Fibroblast of peridontal ligament (primary cell): ENCODE measurements at regions not wholly inside any gene's neighbourhood (a gene's known extent, or its start where the extent isn't known, plus 50 kb on each side); places are given as distances from the start of the nearest gene placed in this dataset.
"Not testable (repeated sequence)": the region's sequence is repeated elsewhere in the genome, so short reads cannot be mapped to it uniquely, and the experiment has no call there.

Experiments
- DNase-seq: peaks from one replicate; pipeline ENCODE4 v3.0.0-alpha.2; 2010; ENCODE audit errors: extremely low read depth

- DNase-seq: no peak
These were observed 155.4 kb upstream of the MAP3K1 start for GRCh38 chr5:56659971-56660370.

DNA sequence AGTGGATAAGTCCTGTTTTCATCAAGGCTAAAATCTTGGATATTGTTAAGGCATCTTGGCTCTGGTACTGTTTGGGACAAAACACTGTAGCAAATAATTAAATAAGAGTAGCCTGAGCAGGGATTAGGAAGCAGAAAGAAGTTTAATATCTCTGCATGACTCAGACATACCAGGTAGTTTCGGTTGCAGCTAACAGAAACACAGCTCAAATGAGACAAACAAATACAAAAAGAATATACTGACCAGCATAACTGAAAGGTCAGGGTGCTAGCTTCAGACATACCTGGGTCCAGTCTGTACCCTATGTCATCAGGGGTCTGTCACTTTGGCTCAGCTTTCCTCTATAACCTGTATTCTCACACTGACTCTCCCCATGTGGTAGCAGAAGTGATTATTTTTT, 156.4 kb upstream of the MAP3K1 start:
- no peak for DNase-seq

DNA sequence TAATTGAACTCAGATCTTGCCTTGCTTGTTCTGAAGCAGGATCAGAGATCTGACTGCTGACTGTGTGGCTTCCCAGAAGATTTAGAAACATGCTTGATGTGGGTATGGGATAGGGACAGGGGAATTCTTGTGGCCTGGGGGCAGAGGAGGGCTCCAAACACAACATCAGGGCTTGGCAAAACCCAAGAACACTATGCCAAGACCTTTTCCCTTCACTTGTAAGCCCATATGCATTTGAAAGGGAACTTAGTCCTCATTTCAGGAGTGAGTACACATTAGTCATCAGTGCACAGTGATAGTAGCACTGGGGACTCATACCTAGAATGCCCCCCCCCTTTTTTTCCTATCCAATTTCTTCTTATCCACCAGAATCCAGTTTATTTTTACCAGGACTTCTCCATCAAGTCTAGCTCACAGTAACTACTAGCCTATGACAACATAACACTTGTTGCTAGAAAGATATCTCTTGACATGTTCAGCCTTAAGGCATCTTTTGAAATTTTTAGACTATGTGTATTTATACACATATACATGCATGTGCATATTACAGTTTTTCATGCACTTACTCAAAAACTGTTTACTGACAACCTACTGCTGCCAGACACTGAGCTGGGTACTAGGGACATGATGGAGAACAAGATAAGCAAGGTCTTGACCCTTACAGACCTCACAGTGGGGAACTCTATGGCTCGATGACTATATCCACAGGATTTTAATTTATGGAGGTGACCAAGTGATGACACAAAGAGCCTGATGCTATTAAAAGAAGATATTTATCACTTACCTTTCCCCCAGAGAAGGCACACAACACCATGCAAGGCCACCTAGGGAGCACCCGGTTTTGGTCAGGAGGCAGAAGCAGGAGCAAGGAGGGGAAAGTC, 158.3 kb upstream of the MAP3K1 start:
- DNase-seq: no peak

GRCh38 chr5:56651893-56652292, 163.5 kb upstream of the MAP3K1 start:
- DNase-seq: no peak

DNA sequence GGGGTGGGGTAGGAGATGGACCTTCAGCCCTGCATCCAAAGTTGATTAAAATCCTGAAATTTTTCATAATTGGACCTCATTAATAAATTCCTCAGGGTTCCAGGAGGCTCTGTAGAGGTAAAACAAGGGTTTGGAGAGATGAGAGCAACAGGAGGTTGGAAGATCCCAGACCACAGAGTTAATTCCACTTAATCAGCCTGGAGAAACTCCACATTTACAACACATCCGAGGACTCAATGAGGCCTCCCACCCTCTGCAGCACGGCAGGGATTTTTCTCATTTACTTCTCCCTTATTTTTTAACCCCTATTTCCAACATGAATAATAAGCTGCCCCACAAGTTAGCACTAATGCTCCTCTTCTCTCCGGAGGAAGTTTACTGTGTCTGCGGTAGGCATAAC, 165.0 kb upstream of the MAP3K1 start:
- DNase-seq: no peak

DNA sequence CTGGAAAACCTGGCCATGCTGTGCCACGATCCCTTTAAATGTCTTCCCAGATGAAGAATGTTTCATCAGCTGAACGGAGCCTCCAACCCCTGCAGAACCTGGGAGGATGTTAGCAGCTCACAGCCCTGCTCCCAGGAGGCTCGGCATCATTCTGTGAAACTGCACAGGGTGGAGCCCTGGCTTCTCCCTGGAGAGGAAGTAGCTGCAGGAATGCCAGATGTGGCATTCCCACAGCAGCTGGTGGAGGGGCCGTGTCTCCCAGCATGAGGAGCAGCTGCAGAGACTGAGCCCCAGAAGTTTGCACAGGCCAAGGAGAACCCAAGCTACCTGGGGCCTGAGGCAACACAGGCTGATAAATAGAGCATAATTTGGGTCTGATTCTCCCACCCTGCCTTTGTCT, 165.8 kb upstream of the MAP3K1 start:
- DNase-seq: no peak

DNA sequence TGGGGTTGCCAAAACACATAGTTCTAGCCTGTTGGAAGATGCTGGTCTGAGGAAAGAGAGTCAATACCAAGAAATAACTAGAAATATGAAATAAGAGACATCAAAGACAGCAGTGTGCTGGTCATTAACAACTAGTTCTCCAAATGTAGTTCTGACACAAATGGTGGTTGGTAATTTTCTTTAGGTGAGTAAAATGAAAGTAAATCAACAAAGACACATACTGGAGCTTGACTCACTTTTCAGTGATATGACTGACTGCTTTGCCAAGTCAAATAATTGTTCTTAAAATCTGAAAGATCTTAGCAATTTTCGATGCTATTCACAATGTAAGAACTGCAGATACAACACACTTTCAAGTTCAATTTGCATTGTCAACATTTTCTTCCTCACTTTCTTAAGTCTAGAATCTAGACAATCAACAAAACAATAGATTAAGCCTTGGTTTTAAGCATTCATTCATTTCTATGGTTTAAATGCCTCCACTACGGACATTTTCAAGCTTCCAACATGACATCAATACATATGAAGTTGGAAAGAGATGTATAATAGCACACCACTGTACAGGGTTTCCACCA, 166.8 kb upstream of the MAP3K1 start:
- no peak for DNase-seq

- DNase-seq: no peak
These were observed 168.1 kb upstream of the MAP3K1 start for GRCh38 chr5:56647099-56647850.

DNA sequence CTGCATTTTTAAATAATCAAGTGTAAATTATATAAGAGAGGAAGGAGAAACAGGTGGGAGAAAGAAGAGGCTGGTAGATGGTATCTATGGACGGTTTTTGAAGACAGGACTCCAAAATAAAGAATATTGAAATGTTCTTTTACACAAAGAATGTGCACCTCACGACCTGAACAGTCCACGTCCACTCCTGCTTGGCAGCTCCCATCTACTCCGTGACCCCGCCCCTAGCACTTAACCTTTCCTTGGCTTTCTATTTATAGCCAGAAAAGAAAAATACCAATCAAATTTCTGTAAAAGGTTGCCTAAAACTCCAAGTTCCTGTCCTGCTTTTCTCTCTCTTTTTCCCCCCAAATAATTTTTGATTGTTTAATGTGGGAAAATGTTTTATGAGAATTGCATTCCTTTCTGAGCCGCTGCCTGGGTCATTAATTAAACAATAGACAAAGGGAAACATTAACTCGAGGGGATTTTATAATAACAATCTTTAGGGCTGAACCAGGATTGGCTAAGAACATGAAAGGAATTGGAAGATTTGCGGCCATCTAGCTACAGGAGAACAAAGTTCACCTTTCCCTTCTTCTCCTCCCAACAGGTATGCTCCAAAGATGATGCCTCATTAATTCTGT, 173.6 kb upstream of the MAP3K1 start:
- DNase-seq: no peak

GRCh38 chr5:56640763-56641406, 174.5 kb upstream of the MAP3K1 start:
- DNase-seq: no peak

- DNase-seq: no peak
These were observed 175.9 kb upstream of the MAP3K1 start for GRCh38 chr5:56639476-56639875.

DNA sequence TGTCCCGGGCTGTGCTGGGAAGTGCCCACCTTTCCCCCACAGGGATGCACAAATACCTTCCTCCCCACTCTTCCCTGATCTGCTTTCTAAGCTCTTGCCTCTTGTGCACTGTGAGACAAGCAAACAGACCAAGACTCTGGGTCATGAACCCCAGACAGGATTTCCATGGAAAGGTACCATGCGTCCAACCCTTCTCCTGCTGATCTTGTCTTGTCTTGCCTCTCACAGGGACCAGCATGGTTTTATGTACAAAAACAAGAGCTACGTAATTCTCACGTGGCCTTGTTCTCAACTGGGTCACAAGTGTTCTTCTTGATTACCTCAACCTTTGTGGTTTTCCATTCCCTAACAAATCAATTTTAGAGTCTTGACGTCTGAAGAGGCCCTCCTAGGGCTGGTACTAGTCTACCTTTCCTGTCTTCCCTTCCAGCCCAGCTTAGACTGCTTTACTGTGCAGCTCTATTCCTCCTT, 176.5 kb upstream of the MAP3K1 start:
- DNase-seq: no peak

- DNase-seq: no peak
These were observed 177.2 kb upstream of the MAP3K1 start for GRCh38 chr5:56638061-56638621.

GRCh38 chr5:56637321-56637920, 177.9 kb upstream of the MAP3K1 start:
- no peak for DNase-seq

DNA sequence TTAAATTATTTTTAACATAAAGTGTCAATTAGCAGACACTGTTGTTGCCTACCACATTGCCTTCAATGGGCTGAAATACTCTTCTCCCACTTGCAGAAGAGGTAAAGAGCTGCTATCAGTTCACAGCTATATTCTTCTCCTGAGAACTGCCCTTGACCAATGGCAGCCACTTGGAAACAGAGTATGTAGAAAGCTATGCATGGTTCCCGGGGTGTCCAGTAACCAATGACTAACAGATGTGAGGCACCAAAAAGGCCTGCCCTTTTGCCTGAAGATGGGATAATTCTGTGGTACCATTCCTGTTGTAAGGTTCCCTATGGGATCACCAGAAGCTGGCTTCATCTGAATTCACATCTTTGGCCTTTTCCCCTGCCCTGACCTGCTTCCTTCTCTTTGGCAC, 181.4 kb upstream of the MAP3K1 start:
- DNase-seq: no peak

GRCh38 chr5:56632939-56633338, 182.4 kb upstream of the MAP3K1 start:
- no peak for DNase-seq

DNA sequence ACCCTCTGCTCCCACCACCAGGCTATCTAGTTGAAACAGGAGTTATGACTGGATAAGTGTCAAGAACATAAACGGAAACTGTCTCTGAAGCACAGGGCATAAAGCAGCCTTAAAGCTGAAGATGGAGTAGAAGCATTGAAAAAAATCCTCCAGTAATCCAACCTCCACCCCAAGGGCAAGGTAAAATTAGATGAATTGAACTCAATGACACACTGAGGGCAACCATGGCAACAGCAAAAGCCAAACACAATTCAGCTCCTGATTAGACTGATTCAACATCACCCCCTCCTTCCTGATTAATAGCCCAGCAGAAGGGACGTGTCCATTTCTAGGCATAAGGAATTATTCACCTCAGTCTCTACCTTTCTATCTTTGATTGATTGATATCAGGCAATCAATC, 183.2 kb upstream of the MAP3K1 start:
- DNase-seq: no peak

- no peak for DNase-seq
These were observed 183.6 kb upstream of the MAP3K1 start for GRCh38 chr5:56631719-56632118.

DNA sequence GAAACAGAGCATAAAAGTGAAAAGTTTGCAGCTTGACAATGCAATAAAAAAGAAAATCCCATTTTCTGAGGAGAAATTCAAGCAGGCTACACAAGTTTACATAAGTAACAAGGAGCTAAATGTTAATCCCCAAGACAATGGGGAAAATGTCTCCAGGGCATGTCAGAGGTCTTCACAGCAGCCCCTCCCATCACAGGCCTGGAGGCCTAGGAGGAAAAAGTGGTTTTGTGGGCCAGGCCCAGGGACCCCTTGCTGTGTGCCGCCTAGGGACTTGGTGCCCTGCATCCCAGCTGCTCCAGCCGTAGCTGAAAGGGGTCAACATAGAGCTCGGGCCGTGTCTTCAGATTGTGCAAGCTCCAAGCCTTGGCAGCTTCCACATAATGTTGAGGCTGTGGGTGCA, 186.7 kb upstream of the MAP3K1 start:
- not testable (repeated sequence) for DNase-seq

DNA sequence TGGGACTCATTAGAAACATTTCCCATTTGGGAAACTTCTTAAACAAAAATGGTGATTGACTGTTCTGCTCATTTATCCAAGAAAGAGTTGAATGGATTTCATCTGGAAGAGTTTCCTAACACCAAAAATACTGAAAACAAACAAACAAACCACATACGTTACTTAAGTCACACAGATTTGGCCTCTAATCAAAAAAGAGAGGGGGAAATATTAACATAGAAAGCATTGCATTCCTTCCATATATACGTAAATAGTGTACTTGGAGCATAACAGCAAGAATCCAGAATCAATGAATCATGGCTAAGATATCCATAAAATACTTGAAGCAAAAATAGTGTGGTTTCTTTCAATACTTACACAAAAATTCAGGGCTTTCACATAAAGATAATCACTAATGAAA, 189.8 kb upstream of the MAP3K1 start:
- DNase-seq: peak; percentile 80

DNA sequence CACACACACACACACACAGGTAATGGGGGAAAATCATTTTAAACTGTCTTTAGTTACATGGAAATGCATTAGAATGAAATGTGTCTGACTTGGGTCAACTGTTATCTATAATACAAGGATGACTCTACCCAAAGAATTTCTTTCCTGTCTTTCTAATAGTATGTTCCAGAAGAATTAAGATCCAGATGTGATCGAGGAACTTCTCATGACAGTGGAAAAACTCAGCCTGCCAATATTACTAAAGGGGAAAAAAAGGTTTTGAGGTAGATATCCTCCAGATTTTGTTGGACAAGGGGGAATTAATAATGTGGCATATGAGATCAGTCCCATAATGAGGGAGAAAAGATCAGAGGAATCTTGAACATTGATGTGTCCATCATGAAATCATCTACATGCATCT, 190.6 kb upstream of the MAP3K1 start:
- no peak for DNase-seq
